BJ (cell line): ENCODE measurements at regions not wholly inside any gene's neighbourhood (a gene's known extent, or its start where the extent isn't known, plus 50 kb on each side); places are given as distances from the start of the nearest gene placed in this dataset.

ENCODE experiments used
- CTCF ChIA-PET: fragments of 350-600 bp; formaldehyde crosslinking; extraction: SDS; loops from one replicate; lab custom pipeline; 2021; ENCODE audit warnings: antibody characterized with exemption, inconsistent platforms; lab: Yijun Ruan, JAX
- POLR2A ChIA-PET: fragments of 300-600 bp; sonication (Branson Sonifier 250); formaldehyde crosslinking; extraction: SDS; loops from one replicate; lab custom pipeline; 2021; ENCODE audit warnings: antibody characterized with exemption; lab: Charles Lee
- DNase-seq: peaks from one replicate; pipeline ENCODE4 v3.0.0-alpha.2; 2011; ENCODE audit warnings: low read depth
- H3K27me3 ChIP-seq: 2 replicates; pipeline ENCODE4 v1.6.0; 2011; ENCODE audit warnings: low read length; ENCODE audit not compliant: control insufficient read depth, insufficient read depth
- H3K36me3 ChIP-seq: 2 replicates; pipeline ENCODE4 v1.5.1; 2011; ENCODE audit warnings: low read length; ENCODE audit not compliant: control insufficient read depth, insufficient read depth
- H3K4me3 ChIP-seq: 2 replicates; pipeline ENCODE4 v1.5.1; 2011; ENCODE audit warnings: low read depth, mild to moderate bottlenecking, control low read depth, low read length
- TF ChIP-seq, protein P1 (sequence below): IDR thresholded peaks from 2 replicates; pipeline ENCODE4 v1.5.1; 2011; ENCODE audit warnings: low read depth, mild to moderate bottlenecking, control low read depth, inconsistent platforms, low read length, moderate library complexity; ENCODE audit not compliant: insufficient read depth

DNA sequence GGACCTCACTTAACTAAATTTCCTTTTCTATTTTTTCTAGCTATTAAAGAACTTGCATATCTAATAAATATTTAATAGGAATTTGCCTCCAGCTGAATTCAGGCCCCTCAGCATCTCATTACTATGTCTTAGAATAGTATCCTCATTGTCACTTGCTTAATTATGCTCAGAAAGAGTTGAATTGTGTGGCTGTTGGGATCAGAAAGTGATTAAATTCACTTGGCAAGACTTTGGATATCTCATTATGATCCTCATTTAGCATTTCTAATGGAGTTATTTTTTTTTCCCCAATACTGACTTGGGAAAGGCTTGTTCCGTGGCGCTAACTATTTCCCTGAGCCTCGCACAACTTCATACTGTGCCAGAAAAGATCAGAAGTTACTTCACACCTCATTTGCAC lies 158.8 kb downstream of the IDS start:
- no peak for DNase-seq
- ChIA-PET CTCF (no interaction called here), POLR2A (no interaction called here)
- H3K4me3 ChIP-seq, result no peak overlapping the region
- H3K27me3 ChIP-seq, result no peaks in the 10 kb centered on the region
- TF ChIP-seq, protein P1, sequence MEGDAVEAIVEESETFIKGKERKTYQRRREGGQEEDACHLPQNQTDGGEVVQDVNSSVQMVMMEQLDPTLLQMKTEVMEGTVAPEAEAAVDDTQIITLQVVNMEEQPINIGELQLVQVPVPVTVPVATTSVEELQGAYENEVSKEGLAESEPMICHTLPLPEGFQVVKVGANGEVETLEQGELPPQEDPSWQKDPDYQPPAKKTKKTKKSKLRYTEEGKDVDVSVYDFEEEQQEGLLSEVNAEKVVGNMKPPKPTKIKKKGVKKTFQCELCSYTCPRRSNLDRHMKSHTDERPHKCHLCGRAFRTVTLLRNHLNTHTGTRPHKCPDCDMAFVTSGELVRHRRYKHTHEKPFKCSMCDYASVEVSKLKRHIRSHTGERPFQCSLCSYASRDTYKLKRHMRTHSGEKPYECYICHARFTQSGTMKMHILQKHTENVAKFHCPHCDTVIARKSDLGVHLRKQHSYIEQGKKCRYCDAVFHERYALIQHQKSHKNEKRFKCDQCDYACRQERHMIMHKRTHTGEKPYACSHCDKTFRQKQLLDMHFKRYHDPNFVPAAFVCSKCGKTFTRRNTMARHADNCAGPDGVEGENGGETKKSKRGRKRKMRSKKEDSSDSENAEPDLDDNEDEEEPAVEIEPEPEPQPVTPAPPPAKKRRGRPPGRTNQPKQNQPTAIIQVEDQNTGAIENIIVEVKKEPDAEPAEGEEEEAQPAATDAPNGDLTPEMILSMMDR, result no peak
- no peaks in the 10 kb centered on the region for H3K36me3 ChIP-seq

DNA sequence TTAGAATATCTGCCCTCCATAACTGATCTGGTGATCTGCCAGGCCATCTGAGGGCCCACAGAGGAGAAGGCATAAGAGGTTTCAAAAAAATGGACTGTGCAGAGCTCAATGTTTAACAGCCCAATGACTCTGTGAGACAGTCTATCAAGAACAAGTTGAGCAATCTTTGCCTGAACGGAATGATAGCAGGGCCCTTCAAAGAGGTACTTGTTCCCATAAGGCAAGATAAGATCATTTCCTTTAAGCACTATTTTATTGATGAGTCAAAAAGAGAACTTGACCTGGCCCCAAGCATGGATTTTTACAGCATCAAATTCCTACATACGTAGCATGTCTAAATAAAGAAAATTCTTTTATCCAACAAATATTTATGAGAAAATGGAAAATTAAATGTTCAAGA lies 182.8 kb downstream of the IDS start:
- ChIA-PET POLR2A (no interaction called here), CTCF (no interaction called here)
- no peak for DNase-seq
- no peaks in the 10 kb centered on the region for H3K27me3 ChIP-seq
- H3K4me3 ChIP-seq, result no peak overlapping the region
- TF ChIP-seq, protein P1, result no peak
- no peaks in the 10 kb centered on the region for H3K36me3 ChIP-seq

DNA sequence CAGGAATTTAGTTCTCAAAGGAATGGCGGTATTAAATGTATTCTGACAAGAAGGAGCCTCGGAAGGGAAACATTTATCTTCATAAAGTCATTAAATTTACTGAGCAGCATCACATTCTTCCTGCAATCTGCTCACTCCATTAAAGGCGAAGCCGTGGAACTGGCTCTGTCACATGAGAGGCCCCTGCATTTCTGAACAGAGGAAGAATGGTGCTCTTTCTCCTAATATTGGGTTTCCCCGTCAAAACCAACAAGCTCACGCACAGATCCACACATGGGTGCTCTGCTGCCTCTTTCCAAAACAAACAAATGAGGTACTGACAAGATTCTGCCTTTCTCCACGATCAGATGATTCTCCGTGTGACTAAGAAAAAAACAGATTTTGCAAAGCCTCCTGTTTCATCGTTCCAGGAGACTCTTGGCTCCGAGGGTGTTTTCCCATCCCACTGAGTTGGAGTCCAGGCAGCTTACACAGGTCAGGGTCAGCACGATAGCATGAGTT lies 191.2 kb downstream of the IDS start:
- no peak overlapping the region for H3K4me3 ChIP-seq
- no peaks in the 10 kb centered on the region for H3K36me3 ChIP-seq
- POLR2A ChIA-PET, result no interaction called here
- DNase-seq, result peak; percentile 66
- no peaks in the 10 kb centered on the region for H3K27me3 ChIP-seq
- TF ChIP-seq, protein P1, result no peak
- CTCF ChIA-PET, result interaction anchor here (0.6 to 1.6 kb wide), 2 partner anchors 157 to 273 kb away, joined by 3 to 5 read pairs; no protein-coding TSS in a partner anchor

DNA sequence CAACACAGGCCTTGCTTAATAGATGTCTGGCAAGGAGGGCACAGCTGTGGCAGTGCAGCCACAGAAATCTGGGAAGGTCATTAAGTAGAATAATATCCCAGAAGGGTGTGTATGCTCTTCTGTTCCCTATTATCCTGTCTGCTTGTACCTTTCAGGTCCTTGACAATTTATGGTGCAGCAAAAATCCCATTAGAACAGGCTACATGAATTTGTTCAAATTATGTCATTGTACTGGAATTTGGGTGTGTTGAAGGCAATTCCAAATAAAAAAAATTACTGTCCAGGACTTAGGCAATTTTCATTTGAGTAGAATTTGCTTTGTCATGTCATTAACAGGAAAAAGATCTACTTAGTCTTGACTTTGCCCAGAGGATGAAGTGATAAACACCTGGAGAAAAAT lies 192.1 kb downstream of the IDS start:
- DNase-seq, result peak; percentile 44

DNA sequence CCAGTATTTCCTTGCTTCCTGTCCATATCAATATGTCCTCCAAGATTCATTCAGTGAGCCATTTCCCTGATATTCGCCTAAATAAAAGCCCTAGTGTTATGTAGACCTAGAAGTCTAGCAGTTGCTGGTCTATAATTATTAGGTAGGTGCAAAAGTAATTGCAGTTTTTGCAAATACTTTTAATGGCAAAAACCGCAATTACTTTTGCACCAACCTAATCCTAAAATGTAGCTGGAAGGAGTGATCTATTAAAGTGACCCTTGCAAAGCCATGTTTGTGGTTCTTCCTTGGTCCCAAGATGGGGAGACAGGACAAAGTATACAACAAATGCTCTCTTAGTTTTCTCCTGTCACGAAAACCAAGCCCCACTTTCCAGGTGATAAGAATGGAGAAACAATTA lies 193.0 kb downstream of the IDS start:
- H3K36me3 ChIP-seq, result no peaks in the 10 kb centered on the region
- ChIA-PET POLR2A (no interaction called here), CTCF (no interaction called here)
- no peak overlapping the region for H3K4me3 ChIP-seq
- TF ChIP-seq, protein P1, result no peak
- no peak for DNase-seq
- no peaks in the 10 kb centered on the region for H3K27me3 ChIP-seq

More for the DNA sequence above, 192.1 kb downstream of the IDS start:
- Histone ChIP-seq H3K4me3 (no peak overlapping the region), H3K36me3 (no peaks in the 10 kb centered on the region), H3K27me3 (no peaks in the 10 kb centered on the region)
- CTCF ChIA-PET, result interaction anchor here (0.7 to 1.6 kb wide), 2 partner anchors 28 to 158 kb away, joined by 3 to 5 read pairs; no protein-coding TSS in a partner anchor
- POLR2A ChIA-PET, result no interaction called here
- TF ChIP-seq, protein P1, result no peak
